Liver (tissue), 3 donors: ENCODE measurements at regions not wholly inside any gene's neighbourhood (a gene's known extent, or its start where the extent isn't known, plus 50 kb on each side); places are given as distances from the start of the nearest gene placed in this dataset.

Source experiments
- EGR1 ChIP-seq, 2 donors: IDR thresholded peaks; 2 replicates each; pipeline ENCODE4 v1.6.1; 2016 to 2018; ENCODE audit warnings: antibody characterized with exemption in 2 of 2, low read depth in 2 of 2
- FOXA1 ChIP-seq: IDR thresholded peaks from 2 replicates; pipeline ENCODE4 v1.6.1; 2016; ENCODE audit warnings: antibody characterized with exemption
- SP1 ChIP-seq: IDR thresholded peaks from 2 replicates; pipeline ENCODE4 v1.6.1; 2018; ENCODE audit warnings: antibody characterized with exemption, mild to moderate bottlenecking
- TAF1 ChIP-seq: conservative IDR thresholded peaks from 2 replicates; pipeline ENCODE4 v1.6.1; 2016; ENCODE audit warnings: antibody characterized with exemption, mild to moderate bottlenecking
- TF ChIP-seq, protein P1 (sequence below): fragments of 150-350 bp; IDR thresholded peaks from 2 replicates; pipeline ENCODE4 v1.5.1; 2017; ENCODE audit warnings: improper control_type of control experiment, low read depth, low read length; ENCODE audit not compliant: missing input control
- donor health status: healthy.
- donor health status: healthy.

- TF ChIP-seq, protein P1, sequence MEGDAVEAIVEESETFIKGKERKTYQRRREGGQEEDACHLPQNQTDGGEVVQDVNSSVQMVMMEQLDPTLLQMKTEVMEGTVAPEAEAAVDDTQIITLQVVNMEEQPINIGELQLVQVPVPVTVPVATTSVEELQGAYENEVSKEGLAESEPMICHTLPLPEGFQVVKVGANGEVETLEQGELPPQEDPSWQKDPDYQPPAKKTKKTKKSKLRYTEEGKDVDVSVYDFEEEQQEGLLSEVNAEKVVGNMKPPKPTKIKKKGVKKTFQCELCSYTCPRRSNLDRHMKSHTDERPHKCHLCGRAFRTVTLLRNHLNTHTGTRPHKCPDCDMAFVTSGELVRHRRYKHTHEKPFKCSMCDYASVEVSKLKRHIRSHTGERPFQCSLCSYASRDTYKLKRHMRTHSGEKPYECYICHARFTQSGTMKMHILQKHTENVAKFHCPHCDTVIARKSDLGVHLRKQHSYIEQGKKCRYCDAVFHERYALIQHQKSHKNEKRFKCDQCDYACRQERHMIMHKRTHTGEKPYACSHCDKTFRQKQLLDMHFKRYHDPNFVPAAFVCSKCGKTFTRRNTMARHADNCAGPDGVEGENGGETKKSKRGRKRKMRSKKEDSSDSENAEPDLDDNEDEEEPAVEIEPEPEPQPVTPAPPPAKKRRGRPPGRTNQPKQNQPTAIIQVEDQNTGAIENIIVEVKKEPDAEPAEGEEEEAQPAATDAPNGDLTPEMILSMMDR, result no peak
- TF ChIP-seq TAF1, result no peak
- TF ChIP-seq FOXA1, result no peak
- no peak for TF ChIP-seq EGR1 (IDR thresholded peaks at IDR 0.05; ENCODE audit: low read depth in 2 of 2)
- no peak for TF ChIP-seq SP1
These were observed 147.6 kb downstream of the RTP5 start for GRCh38 chr2:242017086-242017485.
